Superior temporal gyrus (tissue), 1 donor: ENCODE measurements at regions not wholly inside any gene's neighbourhood (a gene's known extent, or its start where the extent isn't known, plus 50 kb on each side); places are given as distances from the start of the nearest gene placed in this dataset.
"Not testable (repeated sequence)": the region's sequence is repeated elsewhere in the genome, so short reads cannot be mapped to it uniquely, and the experiment has no call there.

ENCODE experiments used
- DNase-seq: peaks from one replicate; pipeline ENCODE4 v3.0.0-alpha.2; 2016; ENCODE audit errors: extremely low spot score

DNA sequence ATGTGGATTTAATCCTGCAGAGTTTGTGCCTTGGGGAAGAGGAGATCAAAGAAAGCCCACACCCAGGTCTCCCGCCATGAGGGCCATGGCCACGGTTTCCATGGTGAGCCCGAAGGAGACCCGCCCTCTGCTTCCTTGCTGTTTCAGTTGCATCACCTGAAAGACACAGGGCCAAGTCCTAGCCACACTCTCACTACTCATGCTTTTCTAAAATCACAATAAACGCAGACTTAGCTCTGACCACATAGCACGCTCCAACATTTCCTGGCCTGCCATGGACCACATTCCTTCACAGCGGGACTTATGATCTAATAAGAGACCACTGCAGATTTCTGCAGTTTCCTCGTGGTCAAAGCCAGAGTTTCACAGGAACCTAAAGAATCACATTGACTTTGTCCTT, 426.0 kb upstream of the NR3C2 start:
- no peak for DNase-seq

GRCh38 chr4:148866666-148867065, 424.5 kb upstream of the NR3C2 start:
- no peak for DNase-seq

- no peak for DNase-seq
These were observed 415.8 kb upstream of the NR3C2 start for GRCh38 chr4:148857973-148858534.

- no peak for DNase-seq
These were observed 415.2 kb upstream of the NR3C2 start for GRCh38 chr4:148857239-148857972.

GRCh38 chr4:148854203-148854602, 412.0 kb upstream of the NR3C2 start:
- no peak for DNase-seq

- DNase-seq: no peak
These were observed 410.0 kb upstream of the NR3C2 start for GRCh38 chr4:148852092-148852699.

DNA sequence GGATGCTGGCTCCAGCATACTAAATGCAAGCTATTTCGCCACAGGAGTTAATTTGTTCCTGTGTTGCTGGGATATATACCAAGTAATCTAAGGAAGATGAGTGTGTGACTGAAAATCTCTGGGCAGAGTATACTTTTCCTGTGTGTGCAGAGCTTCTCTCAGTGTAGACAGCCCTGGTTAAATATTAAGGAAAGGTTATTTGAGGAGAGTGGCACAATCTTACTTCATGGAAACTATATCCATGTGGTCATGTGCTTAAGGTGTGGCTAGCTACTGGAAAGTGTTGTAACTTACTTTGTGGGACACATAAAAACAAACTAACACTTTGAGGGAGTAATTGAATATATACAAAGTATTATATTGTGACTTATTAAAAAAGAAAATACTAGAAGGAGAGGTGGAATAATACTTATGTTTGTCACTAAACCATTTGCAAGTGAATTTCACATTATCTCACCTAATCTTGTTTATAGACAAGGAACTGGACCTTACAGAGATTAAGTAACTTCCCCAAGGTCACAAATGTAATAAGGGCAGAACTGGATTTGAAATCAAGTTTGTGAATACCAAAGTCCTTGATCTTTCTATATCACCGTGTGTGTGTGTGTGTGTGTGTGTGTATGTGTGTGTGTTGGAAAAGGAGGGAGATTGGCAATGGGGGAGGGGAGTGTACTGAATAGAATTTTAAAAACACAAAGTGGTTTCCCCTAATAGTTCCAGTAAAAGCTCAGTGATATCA, 408.2 kb upstream of the NR3C2 start:
- DNase-seq: no peak

DNA sequence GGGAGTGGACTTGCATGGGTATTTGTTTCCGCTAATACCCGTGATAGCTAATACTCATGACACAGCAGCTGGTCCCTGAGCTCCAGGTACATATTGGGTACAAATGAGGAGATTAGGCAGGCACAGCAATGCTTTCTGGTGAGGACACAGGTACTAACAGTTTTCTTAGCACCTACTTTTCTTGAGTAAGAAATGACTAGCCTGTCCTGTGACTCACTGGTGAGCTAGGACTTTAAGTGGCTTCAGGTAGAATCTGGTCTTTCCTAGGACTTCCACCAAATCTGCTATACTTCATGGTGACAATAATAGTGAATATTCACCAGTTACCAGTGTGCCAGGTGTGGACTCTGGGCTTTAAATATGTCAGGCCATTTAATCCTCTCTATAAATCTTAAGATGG, 407.4 kb upstream of the NR3C2 start:
- no peak for DNase-seq

DNA sequence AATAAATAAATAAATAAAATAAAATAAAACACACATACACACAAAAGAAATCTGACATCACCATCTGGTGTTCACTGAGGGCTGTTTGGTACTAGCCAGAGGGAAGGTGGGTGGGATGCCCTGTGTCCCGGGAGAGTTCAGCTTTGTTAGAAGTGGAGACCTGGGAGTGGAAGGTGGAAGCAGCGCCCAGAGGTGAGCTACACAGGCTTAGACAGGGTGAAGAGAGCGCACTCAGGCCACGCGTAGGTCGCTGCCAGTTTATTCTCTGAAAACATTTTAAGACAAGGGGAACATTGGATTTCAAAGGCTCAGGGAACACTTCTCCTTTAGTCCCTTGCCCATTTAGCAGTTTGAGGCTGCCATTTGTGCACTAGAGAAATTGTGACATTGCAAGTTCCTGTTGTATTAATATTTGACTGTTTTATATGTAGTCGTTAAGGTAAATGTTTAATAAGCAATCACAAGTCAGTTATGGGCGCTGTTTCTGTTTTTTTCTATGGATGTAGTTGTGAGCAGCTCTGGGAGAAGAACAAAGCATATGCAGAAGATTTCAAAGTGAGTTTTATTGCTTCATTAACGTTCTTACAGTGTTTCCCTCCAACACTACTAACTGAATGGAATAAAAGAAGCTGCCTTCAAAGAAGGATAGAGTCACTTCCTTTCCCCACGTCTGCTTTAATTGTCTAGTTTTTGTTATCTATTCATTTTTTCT, 405.5 kb upstream of the NR3C2 start:
- DNase-seq: no peak

GRCh38 chr4:148845609-148846008, 403.4 kb upstream of the NR3C2 start:
- DNase-seq: no peak

- no peak for DNase-seq
These were observed 401.4 kb upstream of the NR3C2 start for GRCh38 chr4:148843625-148844024.

- DNase-seq: no peak
These were observed 400.6 kb upstream of the NR3C2 start for GRCh38 chr4:148842843-148843242.

DNA sequence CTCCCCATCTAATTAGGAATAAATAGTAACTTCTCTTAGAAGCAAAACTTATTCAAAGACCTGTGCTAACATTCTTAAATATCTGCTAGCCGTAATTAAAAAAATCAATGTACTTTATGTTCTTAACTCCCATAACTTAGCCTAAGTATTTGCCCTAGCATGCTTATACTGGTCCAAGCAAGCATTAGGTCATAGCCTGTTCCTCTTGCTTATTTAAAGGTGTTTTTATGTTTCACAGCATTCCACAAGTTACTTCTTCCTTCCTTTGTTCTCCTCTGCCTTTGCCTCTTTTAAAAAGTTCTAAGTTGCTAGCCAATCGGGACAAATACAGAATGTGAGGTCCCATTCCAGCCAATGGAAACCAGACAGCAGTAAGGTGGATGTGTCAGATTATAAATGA, 395.4 kb upstream of the NR3C2 start:
- not testable (repeated sequence) for DNase-seq

- peak; percentile 18 for DNase-seq
These were observed 392.8 kb upstream of the NR3C2 start for GRCh38 chr4:148834804-148835631.

GRCh38 chr4:148831945-148832344, 389.7 kb upstream of the NR3C2 start:
- DNase-seq: no peak

DNA sequence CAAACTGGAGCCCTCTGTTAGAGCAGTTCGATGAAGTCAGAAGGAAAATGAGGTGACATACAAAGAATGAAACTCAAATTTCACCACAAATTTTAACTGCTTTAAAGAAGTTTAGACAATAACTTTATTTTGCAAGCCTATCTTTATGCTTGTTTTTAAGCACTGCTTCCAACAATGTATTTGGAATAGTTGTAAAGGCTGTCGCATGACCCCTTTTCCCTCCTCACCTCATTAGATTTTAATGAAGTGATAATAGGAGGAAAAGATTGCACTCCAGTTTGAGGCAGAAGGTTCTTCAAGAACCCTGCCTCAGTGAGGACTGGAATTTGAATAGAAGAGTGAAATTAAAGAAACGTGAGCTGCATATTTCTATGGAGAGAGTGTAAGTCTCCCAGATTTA, 386.1 kb upstream of the NR3C2 start:
- no peak for DNase-seq

GRCh38 chr4:148827781-148828180, 385.6 kb upstream of the NR3C2 start:
- no peak for DNase-seq

GRCh38 chr4:148823419-148823769, 381.2 kb upstream of the NR3C2 start:
- DNase-seq: no peak

DNA sequence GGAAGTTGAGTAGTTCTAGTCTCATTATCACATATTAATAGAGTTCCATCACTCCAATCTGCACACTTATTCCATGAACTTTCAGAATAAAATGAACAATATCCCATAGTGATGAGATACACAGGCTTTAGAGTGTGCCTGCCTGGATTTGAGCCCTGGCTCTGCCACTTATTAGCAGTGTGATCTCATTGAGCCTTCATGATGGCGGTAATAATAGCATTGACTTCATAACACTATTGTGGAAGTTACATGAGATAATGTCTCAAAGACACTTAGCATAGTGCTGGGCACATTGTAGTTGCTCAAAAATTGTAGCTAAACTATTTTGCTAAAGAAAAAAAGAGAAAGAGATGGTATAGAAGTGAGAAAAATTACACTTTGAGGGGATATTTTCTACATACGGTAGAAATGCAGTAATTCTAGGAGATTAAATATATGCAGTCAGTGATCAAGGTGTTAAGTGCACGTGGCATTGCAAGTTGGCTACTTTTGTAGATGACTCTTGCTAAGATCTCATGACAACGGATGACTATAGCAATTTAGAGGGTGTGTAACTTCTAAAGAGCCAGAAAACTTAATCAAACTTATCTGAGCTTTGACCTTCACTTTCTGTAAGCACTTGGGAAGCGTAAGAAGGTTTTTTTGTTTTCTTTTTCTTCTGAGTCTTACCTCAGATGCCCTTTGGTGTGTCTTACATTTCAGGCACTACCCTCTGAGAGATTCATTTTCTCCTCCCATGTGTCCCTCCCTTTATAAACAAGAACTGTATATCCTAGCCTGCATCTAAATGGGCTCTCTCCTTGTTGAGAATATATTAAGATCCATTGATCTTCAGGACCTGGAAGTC, 380.6 kb upstream of the NR3C2 start:
- DNase-seq: no peak

- no peak for DNase-seq
These were observed 371.8 kb upstream of the NR3C2 start for GRCh38 chr4:148814030-148814429.
